HEK293 (cell line): ENCODE measurements at regions not wholly inside any gene's neighbourhood (a gene's known extent, or its start where the extent isn't known, plus 50 kb on each side); places are given as distances from the start of the nearest gene placed in this dataset.

Experiments
- CTCF ChIP-seq: fragments of 450-650 bp; formaldehyde crosslinking; IDR thresholded peaks from 2 replicates; pipeline ENCODE4 v1.5.1; 2016; ENCODE audit warnings: missing biosample characterization, missing genetic modification characterization
- YY1 ChIP-seq: fragments of 450-650 bp; formaldehyde crosslinking; IDR thresholded peaks from 2 replicates; pipeline ENCODE4 v1.5.1; 2018; ENCODE audit warnings: missing biosample characterization, missing genetic modification characterization
- ZBTB1 ChIP-seq: fragments of 450-650 bp; formaldehyde crosslinking; IDR thresholded peaks from 2 replicates; pipeline ENCODE4 v1.5.1; 2016; ENCODE audit warnings: missing biosample characterization, missing genetic modification characterization
- ZBTB7A ChIP-seq: fragments of 450-650 bp; formaldehyde crosslinking; IDR thresholded peaks from 2 replicates; pipeline ENCODE4 v1.5.1; 2016; ENCODE audit warnings: low read depth, missing biosample characterization, missing genetic modification characterization
- ZNF19 ChIP-seq: fragments of 450-650 bp; formaldehyde crosslinking; IDR thresholded peaks from 2 replicates; pipeline ENCODE4; 2016; ENCODE audit warnings: missing biosample characterization, missing genetic modification characterization, low read depth
- ZNF510 ChIP-seq: fragments of 450-650 bp; formaldehyde crosslinking; IDR thresholded peaks from 2 replicates; pipeline ENCODE4 v1.5.1; 2018; ENCODE audit warnings: mild to moderate bottlenecking, missing genetic modification characterization, missing biosample characterization; ENCODE audit not compliant: insufficient replicate concordance

DNA sequence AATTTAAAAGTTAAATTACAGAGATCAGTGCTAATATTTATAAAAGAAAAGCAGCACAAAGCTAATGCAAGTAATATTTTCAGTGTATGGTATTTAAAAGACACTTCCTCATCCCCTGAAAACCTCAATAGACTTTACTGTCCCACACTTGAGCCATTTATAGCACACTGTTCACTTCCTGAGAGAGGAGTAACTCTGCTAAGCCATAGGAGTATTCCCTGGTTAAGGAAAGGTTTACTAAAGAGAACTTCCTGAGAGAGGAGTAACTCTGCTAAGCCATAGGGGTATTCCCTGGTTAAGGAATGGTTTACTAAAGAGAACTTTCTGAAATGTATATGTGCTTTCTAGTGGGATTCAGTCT, 159.4 kb downstream of the NHLRC3 start:
- TF ChIP-seq CTCF (tag by site-specific recombination): no peak
- no peak for TF ChIP-seq ZNF510 (tag by site-specific recombination)
- no peak for TF ChIP-seq ZNF19 (tag by site-specific recombination)
- no peak for TF ChIP-seq ZBTB7A (tag by site-specific recombination)
- no peak for TF ChIP-seq ZBTB1
- no peak for TF ChIP-seq YY1 (tag by site-specific recombination)
